H1 (cell line): ENCODE measurements at regions not wholly inside any gene's neighbourhood (a gene's known extent, or its start where the extent isn't known, plus 50 kb on each side); places are given as distances from the start of the nearest gene placed in this dataset.

Experiments
- CTCF ChIA-PET: fragments of 300-600 bp; sonication (Branson Sonifier 250); formaldehyde crosslinking; loops from one replicate; lab custom pipeline; 2021; ENCODE audit not compliant: partially characterized antibody; lab: Charles Lee
- POLR2A ChIA-PET: fragments of 300-600 bp; sonication (Branson Sonifier 250); formaldehyde crosslinking; loops from one replicate; lab custom pipeline; 2021; ENCODE audit warnings: inconsistent platforms; ENCODE audit not compliant: partially characterized antibody; lab: Charles Lee
- DNase-seq, 2 experiments: peaks; one replicate each; pipeline versions ENCODE4 v3.0.0 to v3.0.0-alpha.2; 2010 to 2022; ENCODE audit warnings: low spot score in 2 of 2, low read depth in 1 of 2, mixed read lengths in 1 of 2
- FAIRE-seq: peaks from 2 replicates; lab custom pipeline; 2011; peaks lifted over from hg19 to GRCh38; lab: Jason Lieb, UNC
- H2AFZ ChIP-seq: 2 replicates; pipeline ENCODE4 v1.8.1; 2012; ENCODE audit warnings: low read length, inconsistent platforms
- H2AK5ac ChIP-seq: 2 replicates; pipeline ENCODE4 v1.6.1; 2013; ENCODE audit warnings: low read depth, low read length
- H2BK120ac ChIP-seq: replicated peaks from 2 replicates; pipeline ENCODE3; 2013; ENCODE audit warnings: low read depth, low read length, inconsistent platforms
- H2BK12ac ChIP-seq: 2 replicates; pipeline ENCODE4 v1.6.1; 2013; ENCODE audit warnings: low read depth, low read length
- H2BK15ac ChIP-seq: 2 replicates; pipeline ENCODE4 v1.6.1; 2013; ENCODE audit warnings: low read length
- H2BK20ac ChIP-seq: 2 replicates; pipeline ENCODE4 v1.6.1; 2013; ENCODE audit warnings: low read length
- H2BK5ac ChIP-seq: 2 replicates; pipeline ENCODE4 v1.6.1; 2013; ENCODE audit warnings: low read depth, low read length
- H3K14ac ChIP-seq: 2 replicates; pipeline ENCODE4 v1.6.1; 2013; ENCODE audit warnings: inconsistent platforms; ENCODE audit not compliant: insufficient read length
- H3K18ac ChIP-seq: 2 replicates; pipeline ENCODE4 v1.6.1; 2013; ENCODE audit warnings: low read length; ENCODE audit errors: extremely low read depth
- H3K23ac ChIP-seq: 2 replicates; pipeline ENCODE4 v1.6.1; 2013; ENCODE audit warnings: inconsistent platforms; ENCODE audit not compliant: insufficient read length
- H3K23me2 ChIP-seq: 2 replicates; pipeline ENCODE4 v1.6.1; 2013; ENCODE audit warnings: low read depth, low read length
- H3K27ac ChIP-seq: 2 replicates; pipeline ENCODE4 v1.6.1; 2011; ENCODE audit warnings: low read depth, low read length, inconsistent platforms
- H3K27me3 ChIP-seq, 4 experiments: replicated peaks in 1 of 4; 1 replicate in 1 of 4; 2 replicates in 3 of 4; pipeline versions ENCODE4 v1.6.1 to v1.8.1; 2011 to 2013; ENCODE audit warnings: low read length in 3 of 4, mild to moderate bottlenecking in 3 of 4, inconsistent platforms in 2 of 4, mixed read lengths in 2 of 4, moderate library complexity in 1 of 4; ENCODE audit not compliant: control insufficient read depth in 3 of 4, insufficient read depth in 3 of 4; ENCODE audit errors: extremely low read depth in 1 of 4
- H3K36me3 ChIP-seq, 4 experiments: 2 replicates each; pipeline versions ENCODE4 v1.6.1 to v1.8.1; 2011 to 2013; ENCODE audit warnings: mild to moderate bottlenecking in 4 of 4, low read length in 3 of 4, moderate library complexity in 2 of 4, control low read depth in 1 of 4, inconsistent platforms in 1 of 4; ENCODE audit not compliant: insufficient read depth in 4 of 4, control insufficient read depth in 2 of 4
- H3K4ac ChIP-seq: replicated peaks from 2 replicates; pipeline ENCODE3; 2013; ENCODE audit warnings: low read length, low read depth, mixed read lengths, inconsistent platforms; ENCODE audit not compliant: insufficient read length
- H3K4me1 ChIP-seq, 4 experiments: replicated peaks in 1 of 4; 1 replicate in 1 of 4; 2 replicates in 3 of 4; pipeline versions ENCODE4 v1.6.1 to v1.8.1; 2011 to 2013; ENCODE audit warnings: low read length in 3 of 4, inconsistent platforms in 2 of 4, mixed read lengths in 1 of 4; ENCODE audit not compliant: insufficient read depth in 4 of 4, control insufficient read depth in 3 of 4
- H3K4me2 ChIP-seq, 2 experiments: 2 replicates each; pipeline versions ENCODE4 v1.6.1 to v1.8.1; 2011 to 2013; ENCODE audit warnings: low read depth in 2 of 2, low read length in 2 of 2, control low read depth in 1 of 2, inconsistent platforms in 1 of 2, mild to moderate bottlenecking in 1 of 2; ENCODE audit not compliant: insufficient read depth in 1 of 2
- H3K4me3 ChIP-seq, 4 experiments: fragments of 200-600, 300-600 bp in 1 of 4; sonication (generic), shearing (Covaris generic), sonication (Bioruptor Twin) in 1 of 4; 2 replicates each; pipeline versions ENCODE4 v1.5.1 to v1.8.1; 2011 to 2016; ENCODE audit warnings: low read length in 4 of 4, low read depth in 3 of 4, control low read depth in 2 of 4, inconsistent platforms in 2 of 4, mild to moderate bottlenecking in 2 of 4, mixed read lengths in 1 of 4, moderate library complexity in 1 of 4; ENCODE audit not compliant: insufficient read depth in 2 of 4; ENCODE audit errors: extremely low read depth in 1 of 4
- H3K56ac ChIP-seq: replicated peaks from 2 replicates; pipeline ENCODE3; 2013; ENCODE audit warnings: low read depth, mild to moderate bottlenecking, mixed read lengths, low read length, inconsistent platforms; ENCODE audit not compliant: insufficient read length
- H3K79me1 ChIP-seq: 2 replicates; pipeline ENCODE4 v1.6.1; 2013; ENCODE audit warnings: low read depth, low read length, control low read depth
- H3K79me2 ChIP-seq, 2 experiments: 2 replicates each; pipeline versions ENCODE4 v1.6.1 to v1.8.1; 2012 to 2013; ENCODE audit warnings: low read length in 2 of 2, mild to moderate bottlenecking in 2 of 2, inconsistent platforms in 1 of 2; ENCODE audit not compliant: insufficient read depth in 2 of 2, control insufficient read depth in 1 of 2
- H3K9ac ChIP-seq, 4 experiments: replicated peaks in 1 of 4; 1 replicate in 1 of 4; 2 replicates in 3 of 4; pipeline versions ENCODE4 v1.6.1 to v1.8.1; 2011 to 2013; ENCODE audit warnings: low read depth in 3 of 4, low read length in 3 of 4, control low read depth in 2 of 4, mild to moderate bottlenecking in 2 of 4, moderate library complexity in 2 of 4, inconsistent platforms in 1 of 4; ENCODE audit errors: extremely low read depth in 1 of 4
- H3K9me3 ChIP-seq, 2 experiments: 2 replicates each; pipeline versions ENCODE4 v1.6.1 to v1.8.1; 2012 to 2013; ENCODE audit warnings: mild to moderate bottlenecking in 2 of 2, moderate library complexity in 2 of 2, control low read depth in 1 of 2, inconsistent platforms in 1 of 2, low read depth in 1 of 2, low read length in 1 of 2, mixed read lengths in 1 of 2; ENCODE audit not compliant: insufficient read depth in 2 of 2
- H4K20me1 ChIP-seq, 2 experiments: replicated peaks in 1 of 2; 2 replicates each; pipeline versions ENCODE3 to v1.8.1; 2011 to 2013; ENCODE audit warnings: inconsistent platforms in 2 of 2, low read length in 2 of 2, mild to moderate bottlenecking in 1 of 2; ENCODE audit not compliant: insufficient read depth in 2 of 2, control insufficient read depth in 1 of 2
- H4K5ac ChIP-seq: 2 replicates; pipeline ENCODE4 v1.6.1; 2013; ENCODE audit warnings: low read length, low read depth, mixed read lengths, inconsistent platforms; ENCODE audit not compliant: insufficient read length
- H4K8ac ChIP-seq: 2 replicates; pipeline ENCODE4 v1.8.0; 2013; ENCODE audit warnings: mild to moderate bottlenecking, moderate library complexity, low read length, inconsistent platforms; ENCODE audit not compliant: insufficient read depth; ENCODE audit errors: extremely low read depth
- H4K91ac ChIP-seq: replicated peaks from 2 replicates; pipeline ENCODE3; 2013; ENCODE audit warnings: low read length, mixed read lengths, inconsistent platforms; ENCODE audit not compliant: insufficient read length
- HDAC6 ChIP-seq: IDR thresholded peaks from one replicate; pipeline ENCODE4 v1.7.1; 2012; ENCODE audit warnings: low read depth, mild to moderate bottlenecking, inconsistent platforms, low read length, moderate library complexity
- KDM1A ChIP-seq: fragments of 200-600, 300-600 bp; sonication (generic); IDR thresholded peaks from 2 replicates; pipeline ENCODE4 v1.7.1; 2016; ENCODE audit warnings: mild to moderate bottlenecking, low read length, borderline replicate concordance
- NRF1 ChIP-seq: IDR thresholded peaks from 2 replicates; pipeline ENCODE4 v1.6.1; 2011; ENCODE audit warnings: mild to moderate bottlenecking, low read depth, low read length, improper control_type of control experiment
- SUZ12 ChIP-seq: fragments of 200-600 bp; sonication (generic); IDR thresholded peaks from 2 replicates; pipeline ENCODE4 v1.6.1; 2012; ENCODE audit warnings: mild to moderate bottlenecking, inconsistent platforms, low read length, moderate library complexity, mixed read lengths
- WGBS, 2 experiments: shearing (Covaris generic) in 1 of 2; methylation state at CpG; one replicate each; pipeline versions ENCODE4 v1.1.6 to v1.1.7; 2013 to 2015; ENCODE audit warnings: low lambda C conversion rate in 2 of 2, mixed read lengths in 2 of 2, inconsistent platforms in 1 of 2, low coverage in 1 of 2, missing lambda C conversion rate in 1 of 2; ENCODE audit not compliant: insufficient replicate concordance in 2 of 2, insufficient coverage in 1 of 2, insufficient read length in 1 of 2; ENCODE audit errors: extremely low coverage in 1 of 2, missing lambda C conversion rate in 1 of 2; 5-methylcytosine and 5-hydroxymethylcytosine counted together

- Histone ChIP-seq H3K14ac (no peak overlapping the region), H3K27me3 (no peaks in the 10 kb centered on the region), H3K79me2 (no peaks in the 10 kb centered on the region), H2BK15ac (no peak overlapping the region), H3K4me3 (no peak overlapping the region), H3K18ac (no peak overlapping the region), H4K5ac (no peak overlapping the region), H3K4me1 (no peaks in the 10 kb centered on the region), H3K27ac (no peak overlapping the region), H2BK20ac (no peak overlapping the region), H3K23me2 (no peaks in the 10 kb centered on the region), H3K9me3 (no peaks in the 10 kb centered on the region), H4K91ac (no peak overlapping the region), H2AFZ (no peak overlapping the region), H2BK5ac (no peak overlapping the region), H4K20me1 (no peaks in the 10 kb centered on the region), H2AK5ac (no peak overlapping the region), H3K4me2 (no peak overlapping the region), H3K79me1 (no peaks in the 10 kb centered on the region), H3K36me3 (no peaks in the 10 kb centered on the region), H2BK12ac (no peak overlapping the region), H3K9ac (no peak overlapping the region), H3K23ac (no peak overlapping the region), H3K56ac (no peak overlapping the region), H3K4ac (no peak overlapping the region), H4K8ac (no peak overlapping the region), H2BK120ac (no peak overlapping the region)
- CTCF ChIA-PET: no interaction called here
- WGBS, 2 experiments: 96% methylated on average over 5 of the region's 5 CpGs; no CpG with 5 or more reads in 1 of the 2 experiments
- TF ChIP-seq HDAC6 (no peak), KDM1A (no peak), SUZ12 (no peak), NRF1 (no peak)
- POLR2A ChIA-PET: no interaction called here
- DNase-seq (no peak), FAIRE-seq (no peak)
Observed at GRCh38 chr2:212815453-212815852, 276.9 kb upstream of the ERBB4 start.
